DOHH2 (cell line): ENCODE measurements at regions not wholly inside any gene's neighbourhood (a gene's known extent, or its start where the extent isn't known, plus 50 kb on each side); places are given as distances from the start of the nearest gene placed in this dataset.

ENCODE experiments used
- H3F3A ChIP-seq: fragments of 200-600 bp; sonication (generic), shearing (Covaris generic); 2 replicates; pipeline ENCODE4 v1.6.0; 2016; ENCODE audit warnings: antibody characterized with exemption, mild to moderate bottlenecking; ENCODE audit not compliant: control insufficient read depth, insufficient read depth
- H3K27ac ChIP-seq: fragments of 200-600 bp; sonication (generic); 2 replicates; pipeline ENCODE4 v1.5.1; 2014; ENCODE audit warnings: low read depth, mild to moderate bottlenecking, low read length, moderate library complexity
- H3K27me3 ChIP-seq: fragments of 200-600 bp; sonication (generic); 2 replicates; pipeline ENCODE4 v1.6.1; 2014; ENCODE audit warnings: mild to moderate bottlenecking, low read length, mixed read lengths; ENCODE audit not compliant: control insufficient read depth
- H3K36me3 ChIP-seq: fragments of 200-600 bp; sonication (generic); 2 replicates; pipeline ENCODE4 v1.6.1; 2014; ENCODE audit warnings: mild to moderate bottlenecking, low read length, moderate library complexity, mixed read lengths; ENCODE audit not compliant: control insufficient read depth
- H3K4me1 ChIP-seq: fragments of 200-600 bp; sonication (generic); 2 replicates; pipeline ENCODE4 v1.6.1; 2014; ENCODE audit warnings: mild to moderate bottlenecking, low read length, mixed read lengths; ENCODE audit not compliant: control insufficient read depth
- H3K4me2 ChIP-seq: fragments of 200-600 bp; sonication (generic); 2 replicates; pipeline ENCODE4 v1.6.0; 2014; ENCODE audit warnings: mild to moderate bottlenecking, low read length, moderate library complexity
- H3K4me3 ChIP-seq: fragments of 200-600 bp; sonication (generic); 2 replicates; pipeline ENCODE4 v1.5.1; 2014; ENCODE audit warnings: mild to moderate bottlenecking, low read length, mixed read lengths
- H3K79me2 ChIP-seq: fragments of 200-600 bp; sonication (generic); 2 replicates; pipeline ENCODE4 v1.6.1; 2014; ENCODE audit warnings: mild to moderate bottlenecking, low read length, mixed read lengths; ENCODE audit not compliant: control insufficient read depth
- H3K9me2 ChIP-seq: fragments of 200-600 bp; sonication (generic); replicated peaks from 2 replicates; pipeline ENCODE4 v1.6.1; 2014; ENCODE audit warnings: mild to moderate bottlenecking, low read length, mixed read lengths; ENCODE audit not compliant: control insufficient read depth
- H3K9me3 ChIP-seq: fragments of 200-600 bp; sonication (generic); 2 replicates; pipeline ENCODE4 v1.6.1; 2014; ENCODE audit warnings: antibody characterized with exemption, low read length, mixed read lengths; ENCODE audit not compliant: control insufficient read depth, insufficient read depth
- H4K20me1 ChIP-seq: fragments of 200-600 bp; sonication (generic); 2 replicates; pipeline ENCODE4 v1.6.0; 2014; ENCODE audit warnings: low read depth, mild to moderate bottlenecking, antibody characterized with exemption, low read length, moderate library complexity; ENCODE audit not compliant: control insufficient read depth, insufficient read depth
- CTCF ChIP-seq: fragments of 200-600 bp; sonication (generic); IDR thresholded peaks from one replicate; pipeline ENCODE4 v1.5.1; 2014; ENCODE audit warnings: antibody characterized with exemption, mild to moderate bottlenecking, low read depth, low read length; ENCODE audit not compliant: poor library complexity, severe bottlenecking
- EZH2phosphoT487 ChIP-seq: fragments of 200-600 bp; sonication (generic); IDR thresholded peaks from 2 replicates; pipeline ENCODE4 v1.6.1; 2017; ENCODE audit warnings: borderline replicate concordance, mild to moderate bottlenecking, antibody characterized with exemption, low read length, moderate library complexity, mixed read lengths

- Histone ChIP-seq H3K9me3 (no peaks in the 10 kb centered on the region), H3K4me2 (no peak overlapping the region), H3K4me3 (no peak overlapping the region)
These were observed 99.3 kb upstream of the WWC1 start for GRCh38 chr5:168192120-168192519.

GRCh38 chr5:168193493-168194250 is 97.8 kb upstream of the WWC1 start:
- Histone ChIP-seq H3K9me3 (no peaks in the 10 kb centered on the region), H3K4me1 (no peaks in the 10 kb centered on the region), H3F3A (no peaks in the 10 kb centered on the region), H3K4me3 (no peak overlapping the region), H3K4me2 (no peak overlapping the region), H4K20me1 (no peaks in the 10 kb centered on the region), H3K36me3 (no peaks in the 10 kb centered on the region), H3K79me2 (no peaks in the 10 kb centered on the region), H3K27ac (no peak overlapping the region), H3K9me2 (no peaks in the 10 kb centered on the region), H3K27me3 (no peaks in the 10 kb centered on the region)
- TF ChIP-seq EZH2phosphoT487 (no peak), CTCF (no peak)

More at GRCh38 chr5:168192120-168192519, 99.3 kb upstream of the WWC1 start:
- no peak overlapping the region for H3K27ac ChIP-seq
- no peaks in the 10 kb centered on the region for H3K4me1 ChIP-seq
- no peaks in the 10 kb centered on the region for H4K20me1 ChIP-seq
- no peaks in the 10 kb centered on the region for H3K36me3 ChIP-seq
- no peaks in the 10 kb centered on the region for H3F3A ChIP-seq
- H3K9me2 ChIP-seq, result no peaks in the 10 kb centered on the region
- no peak for TF ChIP-seq EZH2phosphoT487
- H3K27me3 ChIP-seq, result no peaks in the 10 kb centered on the region
- no peaks in the 10 kb centered on the region for H3K79me2 ChIP-seq

GRCh38 chr5:168195110-168195509 is 96.3 kb upstream of the WWC1 start:
- H3K4me3 ChIP-seq, result no peak overlapping the region
- no peaks in the 10 kb centered on the region for H3K36me3 ChIP-seq
- no peaks in the 10 kb centered on the region for H3K4me1 ChIP-seq
- TF ChIP-seq EZH2phosphoT487 (no peak), CTCF (no peak)
- H3K9me3 ChIP-seq, result no peaks in the 10 kb centered on the region
- no peaks in the 10 kb centered on the region for H3K27me3 ChIP-seq
- no peak overlapping the region for H3K4me2 ChIP-seq
- no peaks in the 10 kb centered on the region for H3F3A ChIP-seq
- H3K9me2 ChIP-seq, result no peaks in the 10 kb centered on the region
- H3K79me2 ChIP-seq, result no peaks in the 10 kb centered on the region
- H3K27ac ChIP-seq, result no peak overlapping the region
- no peaks in the 10 kb centered on the region for H4K20me1 ChIP-seq

GRCh38 chr5:168198359-168198758 is 93.1 kb upstream of the WWC1 start:
- Histone ChIP-seq H3K9me2 (no peaks in the 10 kb centered on the region), H3K36me3 (no peaks in the 10 kb centered on the region), H3K9me3 (no peaks in the 10 kb centered on the region), H3K4me1 (no peaks in the 10 kb centered on the region), H3F3A (no peaks in the 10 kb centered on the region), H3K79me2 (no peaks in the 10 kb centered on the region), H3K27ac (no peak overlapping the region), H3K27me3 (no peaks in the 10 kb centered on the region), H4K20me1 (no peaks in the 10 kb centered on the region), H3K4me3 (no peak overlapping the region), H3K4me2 (no peak overlapping the region)
- TF ChIP-seq EZH2phosphoT487 (no peak), CTCF (no peak)
